Right cardiac atrium (tissue), 5 donors: ENCODE measurements at regions not wholly inside any gene's neighbourhood (a gene's known extent, or its start where the extent isn't known, plus 50 kb on each side); places are given as distances from the start of the nearest gene placed in this dataset.

Source experiments
- ATAC-seq, 2 donors: fragments of 200-7000 bp; cut with Tn5 transposase; one replicate each; pipeline versions ENCODE4 v1.8.0 to v1.9.1; 2020; ENCODE audit warnings: moderate library complexity in 2 of 2, mild to moderate bottlenecking in 1 of 2
- DNase-seq, 3 donors: peaks; one replicate each; pipeline ENCODE4 v3.0.0-alpha.2; 2020
- H3K27ac ChIP-seq: one replicate; pipeline ENCODE4 v1.5.1; 2013; ENCODE audit warnings: mild to moderate bottlenecking, low read length, control low read depth, moderate library complexity
- H3K27me3 ChIP-seq: one replicate; pipeline ENCODE4 v1.6.1; 2013; ENCODE audit not compliant: control insufficient read depth, insufficient read depth
- H3K4me1 ChIP-seq: one replicate; pipeline ENCODE4 v1.6.1; 2013; ENCODE audit warnings: low read length; ENCODE audit not compliant: control insufficient read depth, insufficient read depth
- H3K4me3 ChIP-seq: one replicate; pipeline ENCODE4 v1.5.1; 2013; ENCODE audit warnings: low read length, control low read depth
- H3K9me3 ChIP-seq: one replicate; pipeline ENCODE4 v1.6.1; 2013; ENCODE audit warnings: low read length; ENCODE audit not compliant: control insufficient read depth
- WGBS: extraction: QIAGEN DNeasy Blood & Tissue Kit; methylation state at CpG from one replicate; pipeline ENCODE4 v1.1.7; 2013; 5-methylcytosine and 5-hydroxymethylcytosine counted together
- intact Hi-C, 4 donors: fragments of 100-400 bp; cut with DNase I; formaldehyde crosslinking; loops; one replicate each; pipeline versions ENCODE4 v1.11.0 to v1.14.0; 2022 to 2023
- donor health status: healthy with polysubstance abuse.
- donor health status: DM: no; HTN: yes; CAD: no.
- donor health status: DM: no; HTN: no; CAD: no.
- donor health status: DM: no; HTN: yes; CAD: no; lungs with severe emphysema.
- donor health status: DM: yes; HTN: yes; CAD: no.

DNA sequence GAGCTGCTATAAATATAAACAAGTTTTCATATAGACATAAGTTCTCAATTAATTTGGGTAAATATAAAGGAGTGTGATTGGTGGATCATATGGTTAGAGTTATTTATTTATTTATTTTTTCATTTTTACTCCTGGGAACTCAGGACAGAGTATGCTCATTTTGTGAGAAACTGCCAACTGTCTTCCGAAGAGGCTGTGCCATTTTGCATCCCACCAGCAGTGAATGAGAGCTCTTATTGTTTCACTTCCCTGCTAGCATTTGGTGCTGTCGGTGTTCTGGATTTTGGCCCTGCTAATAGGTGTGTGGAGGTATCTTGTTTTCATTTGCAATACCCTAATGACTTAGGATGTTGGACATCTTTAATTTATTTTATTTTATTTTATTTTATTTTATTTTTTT, 50.4 kb upstream of the XPO1 start:
- no peaks in the 10 kb centered on the region for H3K27me3 ChIP-seq
- intact Hi-C loops, result no loop called here
- no peak for DNase-seq
- H3K4me3 ChIP-seq, result no peak overlapping the region
- ATAC-seq, result no peak
- H3K27ac ChIP-seq, result no peak overlapping the region
- H3K9me3 ChIP-seq, result no peaks in the 10 kb centered on the region
- WGBS, result 82% methylated on average over 2 of the region's 2 CpGs
- H3K4me1 ChIP-seq, result peaks cover 2% of the 10 kb centered on the region
